ENCODE measurements at regions not wholly inside any gene's neighbourhood (a gene's known extent, or its start where the extent isn't known, plus 50 kb on each side); places are given as distances from the start of the nearest gene placed in this dataset.

- TF ChIP-seq ZNF518A (tag by site-specific recombination; conservative IDR thresholded peaks at IDR 0.05; ENCODE audit: low read depth) (no peak), PRDM1 (tag by site-specific recombination; IDR thresholded peaks at IDR 0.05) (no peak), ZNF692 (tag by site-specific recombination; IDR thresholded peaks at IDR 0.05) (no peak), ZNF280D (tag by site-specific recombination; IDR thresholded peaks at IDR 0.05) (no peak), ZNF248 (tag by site-specific recombination; IDR thresholded peaks at IDR 0.05) (no peak), KLF17 (tag by site-specific recombination; IDR thresholded peaks at IDR 0.05) (no peak)
Observed at GRCh38 chr10:63930584-63930983, 409.4 kb downstream of the REEP3 start (continued).

- Histone ChIP-seq H3K27ac (ENCODE audit: extremely low read depth, low read depth, low read length) (no peak overlapping the region), H3K36me3 (ENCODE audit: control insufficient read depth in 2 of 2, insufficient read depth in 1 of 2, low read length in 2 of 2) (no peaks in the 10 kb centered on the region), H3K9me3 (ENCODE audit: control insufficient read depth, insufficient read depth, low read depth, low read length) (no peaks in the 10 kb centered on the region), H3K4me1 (ENCODE audit: control insufficient read depth, insufficient read depth, low read length) (no peaks in the 10 kb centered on the region), H3K4me3 (ENCODE audit: low read depth, low read length) (no peak overlapping the region)
- CTCF ChIA-PET = interaction anchor here (0.5 to 6.1 kb wide), 15 partner anchors 10 to 1615 kb away, joined by 3 to 32 read pairs (median 4); no protein-coding TSS in a partner anchor
- peak; percentile 23 for TF ChIP-seq ZNF654 (tag by site-specific recombination; IDR thresholded peaks at IDR 0.05; ENCODE audit: low read depth)
- peak; percentile 17; the same call in 1 of the 2 replicates for TF ChIP-seq CTCF (tag by site-specific recombination; IDR thresholded peaks at IDR 0.05)
- TF ChIP-seq ZNF658 (tag by site-specific recombination; IDR thresholded peaks at IDR 0.05) = no peak
- POLR2A ChIA-PET = no interaction called here
Observed at GRCh38 chr10:63935705-63936104, 414.5 kb downstream of the REEP3 start.
